Neural cell (in vitro differentiated cells): ENCODE measurements at regions not wholly inside any gene's neighbourhood (a gene's known extent, or its start where the extent isn't known, plus 50 kb on each side); places are given as distances from the start of the nearest gene placed in this dataset.

Source experiments
- H2AFZ ChIP-seq: fragments of 200-600, 300-800 bp; sonication (generic), shearing (Covaris generic); 2 replicates; pipeline ENCODE4 v1.6.0; 2014; ENCODE audit warnings: low read depth, mild to moderate bottlenecking, antibody characterized with exemption, low read length, moderate library complexity
- H3F3A ChIP-seq: fragments of 200-600 bp; shearing (Covaris generic); 2 replicates; pipeline ENCODE4 v1.6.1; 2016; ENCODE audit warnings: mild to moderate bottlenecking, moderate library complexity, mixed read lengths, antibody characterized with exemption, low read length; ENCODE audit not compliant: insufficient read depth, poor library complexity, severe bottlenecking
- H3K27ac ChIP-seq: fragments of 200-600, 300-800 bp; sonication (generic), shearing (Covaris generic); 2 replicates; pipeline ENCODE4 v1.5.1; 2014; ENCODE audit warnings: mild to moderate bottlenecking, low read length, moderate library complexity
- H3K27me3 ChIP-seq: fragments of 300-800, 200-600 bp; sonication (generic), shearing (Covaris generic); 2 replicates; pipeline ENCODE4 v1.6.0; 2014; ENCODE audit warnings: mild to moderate bottlenecking, low read depth, low read length, moderate library complexity; ENCODE audit not compliant: insufficient read depth
- H3K36me3 ChIP-seq: fragments of 300-800, 200-600 bp; sonication (generic), shearing (Covaris generic); 2 replicates; pipeline ENCODE4 v1.5.1; 2014; ENCODE audit warnings: mild to moderate bottlenecking, antibody characterized with exemption, low read length, moderate library complexity; ENCODE audit not compliant: insufficient read depth
- H3K4me2 ChIP-seq: fragments of 300-800, 200-600 bp; sonication (generic), shearing (Covaris generic); 2 replicates; pipeline ENCODE4 v1.6.0; 2014; ENCODE audit warnings: mild to moderate bottlenecking, low read length
- H3K4me3 ChIP-seq: fragments of 300-800, 200-600 bp; sonication (generic), shearing (Covaris generic); 2 replicates; pipeline ENCODE4 v1.5.1; 2014; ENCODE audit warnings: mild to moderate bottlenecking, low read length, moderate library complexity
- H3K79me2 ChIP-seq: fragments of 200-600 bp; shearing (Covaris generic); replicated peaks from 2 replicates; pipeline ENCODE4 v1.6.0; 2014; ENCODE audit warnings: mild to moderate bottlenecking, low read length, moderate library complexity; ENCODE audit not compliant: insufficient read depth
- H3K9ac ChIP-seq: fragments of 300-800, 200-600 bp; sonication (generic), shearing (Covaris generic); 2 replicates; pipeline ENCODE4 v1.6.1; 2016; ENCODE audit warnings: mild to moderate bottlenecking, low read length, mixed read lengths
- H3K9me2 ChIP-seq: fragments of 200-600 bp; shearing (Covaris generic); 2 replicates; pipeline ENCODE4 v1.6.1; 2016; ENCODE audit warnings: mild to moderate bottlenecking, low read length, mixed read lengths; ENCODE audit not compliant: insufficient read depth
- H3K9me3 ChIP-seq: fragments of 200-600, 300-800 bp; sonication (generic), shearing (Covaris generic); 2 replicates; pipeline ENCODE4 v1.6.1; 2016; ENCODE audit warnings: mild to moderate bottlenecking, mixed run types, low read length, moderate library complexity, mixed read lengths
- H4K20me1 ChIP-seq: fragments of 200-600 bp; shearing (Covaris generic); 2 replicates; pipeline ENCODE4 v1.6.1; 2016; ENCODE audit warnings: mild to moderate bottlenecking, mixed run types; ENCODE audit not compliant: insufficient read depth
- CTCF ChIP-seq: fragments of 450-650 bp; IDR thresholded peaks from 2 replicates; pipeline ENCODE4 v1.5.1; 2014; ENCODE audit warnings: antibody characterized with exemption, mild to moderate bottlenecking, moderate library complexity; ENCODE audit not compliant: poor library complexity, severe bottlenecking
- EP300 ChIP-seq: fragments of 450-650 bp; conservative IDR thresholded peaks from 2 replicates; pipeline ENCODE4 v1.6.1; 2014; ENCODE audit warnings: antibody characterized with exemption, mild to moderate bottlenecking, moderate library complexity; ENCODE audit not compliant: poor library complexity, severe bottlenecking
- EZH2 ChIP-seq: fragments of 200-600, 300-800 bp; shearing (Covaris generic), sonication (generic); IDR thresholded peaks from 2 replicates; pipeline ENCODE4 v1.6.1; 2014; ENCODE audit warnings: antibody characterized with exemption, low read length, borderline replicate concordance, mild to moderate bottlenecking; ENCODE audit not compliant: insufficient read depth, poor library complexity, severe bottlenecking
- MXI1 ChIP-seq: fragments of 450-650 bp; conservative IDR thresholded peaks from 2 replicates; pipeline ENCODE4 v1.6.1; 2014; ENCODE audit warnings: antibody characterized with exemption, mild to moderate bottlenecking; ENCODE audit not compliant: poor library complexity, severe bottlenecking
- POLR2AphosphoS5 ChIP-seq: IDR thresholded peaks from 2 replicates; pipeline ENCODE4 v1.6.1; 2012
- RAD21 ChIP-seq: fragments of 450-650 bp; conservative IDR thresholded peaks from 2 replicates; pipeline ENCODE4 v1.6.1; 2014; ENCODE audit warnings: antibody characterized with exemption, mild to moderate bottlenecking, moderate library complexity
- SMC3 ChIP-seq: fragments of 450-650 bp; conservative IDR thresholded peaks from 2 replicates; pipeline ENCODE4 v1.6.1; 2014; ENCODE audit warnings: antibody characterized with exemption, mild to moderate bottlenecking, moderate library complexity; ENCODE audit not compliant: poor library complexity
- TAF1 ChIP-seq: IDR thresholded peaks from 2 replicates; pipeline ENCODE4 v1.6.1; 2012; ENCODE audit warnings: low read depth
- TF ChIP-seq, protein P1 (sequence below): IDR thresholded peaks from 2 replicates; pipeline ENCODE4 v1.6.1; 2012; ENCODE audit warnings: borderline replicate concordance

- no peak overlapping the region for H3K27ac ChIP-seq
- no peak overlapping the region for H3K9ac ChIP-seq
- H3K4me3 ChIP-seq = no peak overlapping the region
- H3F3A ChIP-seq = no peaks in the 10 kb centered on the region
- H4K20me1 ChIP-seq = no peaks in the 10 kb centered on the region
- no peaks in the 10 kb centered on the region for H3K27me3 ChIP-seq
- H3K36me3 ChIP-seq = no peaks in the 10 kb centered on the region
- TF ChIP-seq RAD21 = no peak
- TF ChIP-seq POLR2AphosphoS5 = no peak
- no peak for TF ChIP-seq EP300
- TF ChIP-seq, protein P1, sequence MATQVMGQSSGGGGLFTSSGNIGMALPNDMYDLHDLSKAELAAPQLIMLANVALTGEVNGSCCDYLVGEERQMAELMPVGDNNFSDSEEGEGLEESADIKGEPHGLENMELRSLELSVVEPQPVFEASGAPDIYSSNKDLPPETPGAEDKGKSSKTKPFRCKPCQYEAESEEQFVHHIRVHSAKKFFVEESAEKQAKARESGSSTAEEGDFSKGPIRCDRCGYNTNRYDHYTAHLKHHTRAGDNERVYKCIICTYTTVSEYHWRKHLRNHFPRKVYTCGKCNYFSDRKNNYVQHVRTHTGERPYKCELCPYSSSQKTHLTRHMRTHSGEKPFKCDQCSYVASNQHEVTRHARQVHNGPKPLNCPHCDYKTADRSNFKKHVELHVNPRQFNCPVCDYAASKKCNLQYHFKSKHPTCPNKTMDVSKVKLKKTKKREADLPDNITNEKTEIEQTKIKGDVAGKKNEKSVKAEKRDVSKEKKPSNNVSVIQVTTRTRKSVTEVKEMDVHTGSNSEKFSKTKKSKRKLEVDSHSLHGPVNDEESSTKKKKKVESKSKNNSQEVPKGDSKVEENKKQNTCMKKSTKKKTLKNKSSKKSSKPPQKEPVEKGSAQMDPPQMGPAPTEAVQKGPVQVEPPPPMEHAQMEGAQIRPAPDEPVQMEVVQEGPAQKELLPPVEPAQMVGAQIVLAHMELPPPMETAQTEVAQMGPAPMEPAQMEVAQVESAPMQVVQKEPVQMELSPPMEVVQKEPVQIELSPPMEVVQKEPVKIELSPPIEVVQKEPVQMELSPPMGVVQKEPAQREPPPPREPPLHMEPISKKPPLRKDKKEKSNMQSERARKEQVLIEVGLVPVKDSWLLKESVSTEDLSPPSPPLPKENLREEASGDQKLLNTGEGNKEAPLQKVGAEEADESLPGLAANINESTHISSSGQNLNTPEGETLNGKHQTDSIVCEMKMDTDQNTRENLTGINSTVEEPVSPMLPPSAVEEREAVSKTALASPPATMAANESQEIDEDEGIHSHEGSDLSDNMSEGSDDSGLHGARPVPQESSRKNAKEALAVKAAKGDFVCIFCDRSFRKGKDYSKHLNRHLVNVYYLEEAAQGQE = no peak
- no peak for TF ChIP-seq MXI1
- no peak for TF ChIP-seq SMC3
- TF ChIP-seq EZH2 = no peak
- TF ChIP-seq CTCF = no peak
- no peak for TF ChIP-seq TAF1
- H3K79me2 ChIP-seq = no peaks in the 10 kb centered on the region
- no peaks in the 10 kb centered on the region for H3K9me2 ChIP-seq
- no peak overlapping the region for H3K4me2 ChIP-seq
- no peaks in the 10 kb centered on the region for H3K9me3 ChIP-seq
- no peak overlapping the region for H2AFZ ChIP-seq
Measured at GRCh38 chrX:46262304-46262703, 282.9 kb downstream of the ZNF674 start.

- H3K9ac ChIP-seq = no peak overlapping the region
- no peaks in the 10 kb centered on the region for H3K36me3 ChIP-seq
- H3F3A ChIP-seq = no peaks in the 10 kb centered on the region
- H3K27me3 ChIP-seq = no peaks in the 10 kb centered on the region
- no peaks in the 10 kb centered on the region for H3K9me2 ChIP-seq
- no peak overlapping the region for H3K27ac ChIP-seq
- no peaks in the 10 kb centered on the region for H3K9me3 ChIP-seq
- no peaks in the 10 kb centered on the region for H4K20me1 ChIP-seq
- no peak overlapping the region for H3K4me2 ChIP-seq
- H3K4me3 ChIP-seq = no peak overlapping the region
- H3K79me2 ChIP-seq = no peaks in the 10 kb centered on the region
- no peak overlapping the region for H2AFZ ChIP-seq
- TF ChIP-seq EZH2 (no peak), RAD21 (no peak), CTCF (no peak), MXI1 (no peak), POLR2AphosphoS5 (no peak), TAF1 (no peak), SMC3 (no peak), EP300 (no peak)
- TF ChIP-seq, protein P1 = no peak
Measured at GRCh38 chrX:46260499-46260898, 284.7 kb downstream of the ZNF674 start.
